GM20000 (cell line): ENCODE measurements at regions not wholly inside any gene's neighbourhood (a gene's known extent, or its start where the extent isn't known, plus 50 kb on each side); places are given as distances from the start of the nearest gene placed in this dataset.
"Not testable (repeated sequence)": the region's sequence is repeated elsewhere in the genome, so short reads cannot be mapped to it uniquely, and the experiment has no call there.

Experiments
- DNase-seq: peaks from one replicate; pipeline ENCODE4 v3.0.0; 2012; ENCODE audit warnings: low spot score
- TF ChIP-seq, protein P1 (sequence below): IDR thresholded peaks from 2 replicates; pipeline ENCODE4 v1.5.1; 2012; ENCODE audit warnings: mild to moderate bottlenecking, control low read depth; ENCODE audit errors: extremely low read depth, missing control alignments

DNA sequence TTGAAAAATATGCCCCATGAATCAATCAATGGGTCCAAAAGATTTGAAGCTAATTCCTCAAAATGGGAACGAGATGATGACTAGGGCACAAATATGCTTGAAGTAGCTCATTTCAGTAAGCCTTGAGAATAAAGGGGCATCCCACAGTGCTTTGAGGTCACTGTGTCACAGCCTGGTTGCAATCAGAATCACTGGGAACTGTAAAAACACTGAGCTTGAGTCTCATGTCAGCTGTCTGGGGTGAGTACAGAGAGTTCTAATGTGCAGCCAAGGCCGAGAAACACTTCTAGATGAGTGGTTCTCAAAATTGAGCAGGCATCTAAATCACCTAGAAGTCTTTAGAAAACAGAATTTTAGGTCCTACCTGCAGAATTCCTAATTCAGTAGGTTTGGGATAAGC is 120.5 kb upstream of the EGFL6 start:
- TF ChIP-seq, protein P1, sequence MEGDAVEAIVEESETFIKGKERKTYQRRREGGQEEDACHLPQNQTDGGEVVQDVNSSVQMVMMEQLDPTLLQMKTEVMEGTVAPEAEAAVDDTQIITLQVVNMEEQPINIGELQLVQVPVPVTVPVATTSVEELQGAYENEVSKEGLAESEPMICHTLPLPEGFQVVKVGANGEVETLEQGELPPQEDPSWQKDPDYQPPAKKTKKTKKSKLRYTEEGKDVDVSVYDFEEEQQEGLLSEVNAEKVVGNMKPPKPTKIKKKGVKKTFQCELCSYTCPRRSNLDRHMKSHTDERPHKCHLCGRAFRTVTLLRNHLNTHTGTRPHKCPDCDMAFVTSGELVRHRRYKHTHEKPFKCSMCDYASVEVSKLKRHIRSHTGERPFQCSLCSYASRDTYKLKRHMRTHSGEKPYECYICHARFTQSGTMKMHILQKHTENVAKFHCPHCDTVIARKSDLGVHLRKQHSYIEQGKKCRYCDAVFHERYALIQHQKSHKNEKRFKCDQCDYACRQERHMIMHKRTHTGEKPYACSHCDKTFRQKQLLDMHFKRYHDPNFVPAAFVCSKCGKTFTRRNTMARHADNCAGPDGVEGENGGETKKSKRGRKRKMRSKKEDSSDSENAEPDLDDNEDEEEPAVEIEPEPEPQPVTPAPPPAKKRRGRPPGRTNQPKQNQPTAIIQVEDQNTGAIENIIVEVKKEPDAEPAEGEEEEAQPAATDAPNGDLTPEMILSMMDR = no peak
- no peak for DNase-seq

DNA sequence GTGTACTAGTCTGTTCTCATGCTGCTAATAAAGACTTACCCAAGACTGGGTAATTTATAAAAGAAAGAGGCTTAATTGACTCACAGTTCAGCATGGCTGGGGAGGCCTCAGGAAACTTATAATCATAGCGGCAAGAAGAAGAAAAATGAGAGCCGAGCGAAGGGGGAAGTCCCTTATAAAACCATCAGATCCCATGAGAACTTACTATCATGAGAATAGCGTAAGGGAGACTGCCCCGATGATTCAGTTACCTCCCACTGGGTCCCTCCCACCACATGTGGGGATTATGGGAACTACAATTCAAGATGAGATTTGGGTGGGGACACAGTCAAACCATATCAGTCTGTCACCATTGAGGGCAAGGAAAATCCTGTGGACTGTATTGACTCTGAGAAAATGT is 121.8 kb upstream of the ATXN3L start:
- not testable (repeated sequence) for DNase-seq

DNA sequence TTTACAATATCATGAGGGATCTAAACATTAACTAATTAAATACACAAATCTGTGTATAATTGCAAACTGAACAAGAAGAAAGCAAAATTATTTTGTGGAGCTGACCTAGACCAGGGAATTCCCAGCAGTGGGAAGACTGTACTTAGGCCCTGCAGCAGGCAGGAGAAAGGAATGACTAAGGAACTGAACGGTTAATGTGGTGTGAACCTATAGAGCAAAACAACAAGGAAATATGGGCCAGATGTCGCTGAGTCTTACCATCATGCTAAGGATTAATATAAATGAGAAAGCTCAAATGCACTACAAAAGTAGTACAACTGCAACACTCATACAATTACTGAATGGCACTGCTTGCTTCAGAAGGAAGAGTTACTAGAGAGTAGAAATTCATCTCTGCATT is 120.3 kb upstream of the ATXN3L start:
- TF ChIP-seq, protein P1 = no peak
- no peak for DNase-seq

DNA sequence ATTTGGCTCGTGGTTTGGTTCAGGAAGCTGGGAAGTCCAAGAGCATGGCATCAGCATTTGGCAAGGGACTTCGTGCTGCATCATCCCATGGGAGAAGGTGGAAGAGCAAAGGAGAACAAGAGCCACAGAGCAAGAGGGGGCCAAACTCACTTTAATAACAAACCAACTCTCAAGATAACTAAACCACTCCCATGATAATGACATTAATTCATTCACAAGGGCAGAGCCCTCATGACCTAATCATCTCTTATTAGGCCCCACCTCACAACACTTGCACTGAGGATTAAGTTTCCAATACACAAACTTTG is 113.4 kb upstream of the ATXN3L start:
- DNase-seq = no peak

DNA sequence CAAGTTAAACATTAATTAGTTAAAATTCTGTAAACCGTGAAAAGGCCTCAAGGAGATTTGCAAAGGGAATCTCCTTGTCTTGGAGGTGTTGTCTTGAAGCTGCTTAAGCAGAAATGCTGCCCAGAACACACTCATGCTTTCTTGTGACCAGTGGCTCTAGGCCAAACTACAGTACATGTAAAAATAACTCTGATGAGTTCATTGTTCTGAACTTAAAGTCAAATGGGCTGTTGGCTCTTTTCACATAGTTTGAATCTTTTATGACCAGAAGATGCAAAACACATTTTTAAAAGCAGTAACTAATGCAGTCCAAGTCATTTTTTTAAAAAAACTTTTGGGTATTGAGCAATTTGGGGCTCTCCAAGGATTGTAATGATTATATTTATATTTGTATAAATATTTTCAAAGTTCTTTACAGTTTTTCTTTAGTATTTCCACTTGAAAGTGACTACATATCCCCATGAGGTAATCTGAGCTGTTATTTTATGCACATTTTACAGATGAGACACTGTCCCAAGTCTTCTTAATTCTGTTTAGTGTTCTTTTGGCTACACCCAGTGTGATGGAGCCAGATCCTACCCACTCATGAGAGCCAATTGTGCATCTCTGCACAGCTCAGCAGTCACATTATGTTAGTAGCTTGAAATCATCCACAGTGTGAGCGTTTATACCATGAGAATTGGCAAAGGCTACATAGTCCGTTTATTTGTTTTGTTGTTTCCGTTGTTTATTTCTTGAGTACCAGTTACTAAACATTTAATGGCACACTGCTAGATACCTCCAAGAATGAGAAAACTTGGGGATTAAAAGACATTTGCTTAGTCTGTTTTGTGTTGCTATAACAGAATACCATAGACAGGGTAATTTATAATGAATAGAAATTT is 112.8 kb upstream of the ATXN3L start:
- TF ChIP-seq, protein P1 = no peak
- DNase-seq = no peak

More for the DNA sequence above, 113.4 kb upstream of the ATXN3L start:
- TF ChIP-seq, protein P1 = no peak

DNA sequence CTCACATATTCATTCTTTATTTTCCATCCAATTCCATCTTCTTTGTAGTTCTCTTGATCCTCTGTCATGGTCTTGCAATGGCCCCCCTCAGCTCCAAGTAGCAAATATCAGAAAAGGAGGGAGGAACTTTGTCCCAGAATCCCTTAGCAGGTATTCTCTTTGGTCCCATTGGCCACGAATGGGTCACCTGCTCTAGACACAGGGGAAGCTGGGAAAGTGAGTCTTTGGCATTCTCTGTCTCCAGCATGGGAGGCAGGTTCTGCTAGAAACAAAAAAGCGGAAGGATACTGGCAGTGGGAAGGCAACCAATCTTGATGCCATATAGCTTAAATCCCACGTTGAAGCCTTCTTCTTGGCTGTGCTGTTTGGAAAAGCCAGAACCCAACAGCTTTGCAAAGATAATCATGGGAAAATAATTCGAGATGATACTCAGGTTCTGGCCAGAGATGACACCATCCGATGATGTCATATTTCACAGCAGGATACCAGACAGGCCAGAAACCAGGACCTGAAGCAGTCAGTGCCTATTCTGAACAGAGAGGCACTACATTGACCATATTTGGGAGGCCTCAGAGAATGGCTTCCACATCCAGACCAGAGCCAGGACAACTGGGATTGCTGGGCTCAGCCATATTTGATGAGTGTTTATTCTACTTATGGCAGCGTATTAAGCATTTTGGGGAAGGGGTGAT is 110.4 kb upstream of the ATXN3L start:
- TF ChIP-seq, protein P1 = no peak
- no peak for DNase-seq

DNA sequence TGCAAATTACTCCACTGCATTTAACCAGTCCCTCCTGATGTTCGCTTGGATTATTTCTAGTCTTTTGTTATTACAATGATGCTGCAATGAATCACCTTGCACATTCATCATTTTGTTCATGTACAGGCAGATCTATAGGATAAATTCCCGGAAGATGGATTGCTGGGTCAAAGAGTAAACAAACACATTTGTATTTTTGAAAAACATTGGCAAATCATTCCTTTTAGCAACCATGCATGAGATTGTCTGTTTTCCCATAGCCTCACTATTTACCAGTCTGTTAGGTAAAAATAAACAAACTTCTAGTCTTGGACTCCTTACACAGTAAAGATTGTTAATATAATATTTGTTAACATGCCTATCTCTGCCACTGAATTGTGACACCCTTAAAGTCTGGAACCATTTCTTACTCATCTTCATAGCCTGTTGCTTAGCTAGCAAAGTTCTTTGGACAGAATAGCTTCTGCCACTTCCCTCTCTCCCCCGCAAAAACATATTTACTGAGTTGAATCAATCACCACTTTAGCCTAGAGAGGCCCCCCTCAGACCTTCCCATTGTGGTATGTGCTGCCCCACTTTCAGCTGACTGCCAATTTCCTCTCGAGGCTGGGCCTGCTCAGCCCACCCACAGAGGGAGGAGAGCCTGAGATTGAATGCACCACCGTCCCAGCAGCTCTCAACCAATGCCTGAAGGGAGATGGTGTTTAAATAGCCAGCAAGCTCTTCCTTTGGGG is 108.4 kb upstream of the ATXN3L start:
- no peak for DNase-seq
- TF ChIP-seq, protein P1 = no peak
